GM12875 (cell line): ENCODE measurements at regions not wholly inside any gene's neighbourhood (a gene's known extent, or its start where the extent isn't known, plus 50 kb on each side); places are given as distances from the start of the nearest gene placed in this dataset.
"Not testable (repeated sequence)": the region's sequence is repeated elsewhere in the genome, so short reads cannot be mapped to it uniquely, and the experiment has no call there.

Source experiments
- H3K4me3 ChIP-seq: one replicate; pipeline ENCODE4 v1.5.1; 2011; ENCODE audit warnings: low read depth, low read length, control low read depth
- CTCF ChIP-seq: IDR thresholded peaks from 2 replicates; pipeline ENCODE4 v1.5.1; 2011; ENCODE audit warnings: low read depth, mild to moderate bottlenecking, control low read depth, inconsistent platforms, low read length, moderate library complexity, borderline replicate concordance; ENCODE audit not compliant: insufficient read depth

GRCh38 chr2:64918220-64918886 is 70.8 kb upstream of the SLC1A4 start:
- no peak overlapping the region for H3K4me3 ChIP-seq
- TF ChIP-seq CTCF = no peak

GRCh38 chr2:64919261-64919660 is 69.9 kb upstream of the SLC1A4 start:
- H3K4me3 ChIP-seq = no peak overlapping the region
- no peak for TF ChIP-seq CTCF

GRCh38 chr2:64922482-64923384 is 66.5 kb upstream of the SLC1A4 start:
- no peak overlapping the region for H3K4me3 ChIP-seq
- no peak for TF ChIP-seq CTCF

- no peak overlapping the region for H3K4me3 ChIP-seq
Measured at GRCh38 chr2:64923385-64923710, 65.9 kb upstream of the SLC1A4 start.

GRCh38 chr2:64924170-64924934 is 64.8 kb upstream of the SLC1A4 start:
- no peak overlapping the region for H3K4me3 ChIP-seq
- TF ChIP-seq CTCF = no peak

More at GRCh38 chr2:64923385-64923710, 65.9 kb upstream of the SLC1A4 start:
- no peak for TF ChIP-seq CTCF

- not testable (repeated sequence) for H3K4me3 ChIP-seq
Measured at GRCh38 chr2:64925930-64926722, 63.1 kb upstream of the SLC1A4 start.

- no peak for TF ChIP-seq CTCF
- H3K4me3 ChIP-seq = no peak overlapping the region
Measured at GRCh38 chr2:64928813-64929212, 60.4 kb upstream of the SLC1A4 start.
